NCI-H2107 treated with DMSO at 0.1 percent for 48 hours (cell line): ENCODE measurements at regions not wholly inside any gene's neighbourhood (a gene's known extent, or its start where the extent isn't known, plus 50 kb on each side); places are given as distances from the start of the nearest gene placed in this dataset.
"Not testable (repeated sequence)": the region's sequence is repeated elsewhere in the genome, so short reads cannot be mapped to it uniquely, and the experiment has no call there.

ENCODE experiments used
- DNase-seq: peaks from one replicate; lab custom pipeline; 2025; ENCODE audit not compliant: unreplicated experiment; lab: John Stamatoyannopoulos, UW

- DNase-seq = no peak
Measured at GRCh38 chr9:79473704-79474103, 98.1 kb upstream of the TLE4 start.

- DNase-seq = no peak
Measured at GRCh38 chr9:79477241-79477840, 94.4 kb upstream of the TLE4 start.

- no peak for DNase-seq
Measured at GRCh38 chr9:79477955-79478771, 93.6 kb upstream of the TLE4 start.

- DNase-seq = no peak
Measured at GRCh38 chr9:79480639-79481038, 91.1 kb upstream of the TLE4 start.

- DNase-seq = no peak
Measured at GRCh38 chr9:79481846-79482477, 89.8 kb upstream of the TLE4 start.

GRCh38 chr9:79485258-79485657 is 86.5 kb upstream of the TLE4 start:
- no peak for DNase-seq

GRCh38 chr9:79489261-79490000 is 82.3 kb upstream of the TLE4 start:
- no peak for DNase-seq

- DNase-seq = no peak
Measured at GRCh38 chr9:79490657-79491248, 81.0 kb upstream of the TLE4 start.

GRCh38 chr9:79492092-79493009 is 79.4 kb upstream of the TLE4 start:
- no peak for DNase-seq

- DNase-seq = not testable (repeated sequence)
Measured at GRCh38 chr9:79500196-79500864, 71.4 kb upstream of the TLE4 start.

GRCh38 chr9:79501546-79501945 is 70.2 kb upstream of the TLE4 start:
- no peak for DNase-seq

- no peak for DNase-seq
Measured at GRCh38 chr9:79507801-79508200, 64.0 kb upstream of the TLE4 start.

GRCh38 chr9:79512251-79512650 is 59.5 kb upstream of the TLE4 start:
- DNase-seq = no peak
